HepG2 (cell line): ENCODE measurements at regions not wholly inside any gene's neighbourhood (a gene's known extent, or its start where the extent isn't known, plus 50 kb on each side); places are given as distances from the start of the nearest gene placed in this dataset.

ENCODE experiments used
- ATAC-seq: fragments of 200-7000 bp; cut with Tn5 transposase; 3 replicates; pipeline ENCODE4 v1.9.1; 2020; ENCODE audit warnings: mild to moderate bottlenecking, moderate library complexity
- BruUV-seq: library from RNA; stranded (reverse); fragments of 400-500 nt; replicated peaks from 2 replicates; lab custom pipeline; 2021; lab: Mats Ljungman, UMichigan
- CTCF ChIA-PET: fragments of 300-600 bp; formaldehyde crosslinking; extraction: SDS; loops from one replicate; lab custom pipeline; 2021; ENCODE audit warnings: low total read pairs, inconsistent platforms, low intra/inter-chr PET ratio; lab: Yijun Ruan, JAX
- POLR2A ChIA-PET: fragments of 350-600 bp; sonication (Branson Sonifier 250); formaldehyde crosslinking; loops from one replicate; lab custom pipeline; 2020; ENCODE audit warnings: antibody characterized with exemption, inconsistent platforms; lab: Yijun Ruan, JAX
- DNase-seq: peaks from one replicate; pipeline ENCODE4 v3.0.0-alpha.2; 2015; ENCODE audit warnings: low spot score
- FAIRE-seq: peaks from 3 replicates; lab custom pipeline; 2011; peaks lifted over from hg19 to GRCh38; lab: Jason Lieb, UNC
- H2AFZ ChIP-seq: one replicate; pipeline ENCODE4 v1.6.1; 2011; ENCODE audit warnings: low read length, inconsistent platforms
- H3K27ac ChIP-seq: fragments of 300-600 bp; 3 replicates; pipeline ENCODE4 v1.8.0; 2011; ENCODE audit warnings: mixed run types, mild to moderate bottlenecking, mixed read lengths, low read length, inconsistent platforms; ENCODE audit not compliant: insufficient read depth; ENCODE audit errors: extremely low read length
- H3K27me3 ChIP-seq, 2 experiments: fragments of 200-600 bp in 1 of 2; 2 replicates in 1 of 2; 3 replicates in 1 of 2; pipeline versions ENCODE4 v1.6.0 to v1.8.0; 2011; ENCODE audit warnings: low read length in 2 of 2, mild to moderate bottlenecking in 2 of 2, moderate library complexity in 2 of 2, inconsistent platforms in 1 of 2; ENCODE audit not compliant: insufficient read depth in 2 of 2, control insufficient read depth in 1 of 2
- H3K36me3 ChIP-seq, 2 experiments: fragments of 200-600 bp in 1 of 2; replicated peaks in 1 of 2; 2 replicates in 1 of 2; 3 replicates in 1 of 2; pipeline versions ENCODE4 v1.5.1 to v1.8.0; 2011; ENCODE audit warnings: low read length in 2 of 2, inconsistent platforms in 1 of 2; ENCODE audit not compliant: insufficient read depth in 2 of 2, control insufficient read depth in 1 of 2
- H3K4me1 ChIP-seq: 2 replicates; pipeline ENCODE4 v1.5.1; 2012; ENCODE audit warnings: low read length, inconsistent platforms; ENCODE audit not compliant: insufficient read depth
- H3K4me2 ChIP-seq: 2 replicates; pipeline ENCODE4 v1.6.0; 2011; ENCODE audit warnings: low read depth, low read length, inconsistent platforms
- H3K4me3 ChIP-seq, 3 experiments: fragments of 200-600 bp in 1 of 3; sonication (generic), shearing (Covaris generic) in 1 of 3; replicated peaks in 1 of 3; 2 replicates each; pipeline ENCODE4 v1.5.1; 2011 to 2016; ENCODE audit warnings: low read length in 3 of 3, inconsistent platforms in 2 of 3, low read depth in 2 of 3, mild to moderate bottlenecking in 2 of 3, control low read depth in 1 of 3, mixed read lengths in 1 of 3; ENCODE audit not compliant: insufficient read depth in 1 of 3
- H3K79me2 ChIP-seq: one replicate; pipeline ENCODE4 v1.6.1; 2011; ENCODE audit warnings: low read length, inconsistent platforms; ENCODE audit not compliant: insufficient read depth
- H3K9ac ChIP-seq: 2 replicates; pipeline ENCODE4 v1.6.0; 2011; ENCODE audit warnings: mild to moderate bottlenecking, low read depth, low read length, inconsistent platforms; ENCODE audit not compliant: insufficient read depth
- H3K9me3 ChIP-seq: 2 replicates; pipeline ENCODE4 v1.5.1; 2012; ENCODE audit warnings: mild to moderate bottlenecking, low read length
- H4K20me1 ChIP-seq: 2 replicates; pipeline ENCODE4 v1.6.0; 2011; ENCODE audit warnings: inconsistent platforms, mild to moderate bottlenecking, low read length, moderate library complexity; ENCODE audit not compliant: insufficient read depth
- GABPA ChIP-seq, 2 experiments: IDR thresholded peaks; 2 replicates each; pipeline ENCODE4 v1.6.1; 2011 to 2016; ENCODE audit warnings: low read depth in 2 of 2, low read length in 1 of 2, missing biosample characterization in 1 of 2, missing genetic modification characterization in 1 of 2
- HNF4A ChIP-seq: sonication (generic); formaldehyde crosslinking; IDR thresholded peaks from 2 replicates; pipeline ENCODE4 v1.4.0; 2020; ENCODE audit warnings: missing genetic modification reagents
- KLF9 ChIP-seq: IDR thresholded peaks from 2 replicates; pipeline ENCODE4 v1.6.1; 2016; ENCODE audit warnings: low read depth
- PHF21A ChIP-seq: sonication (generic); formaldehyde crosslinking; IDR thresholded peaks from 2 replicates; pipeline ENCODE4 v1.5.0; 2020; ENCODE audit warnings: mild to moderate bottlenecking, missing genetic modification reagents
- SAFB2 ChIP-seq: sonication (generic); formaldehyde crosslinking; IDR thresholded peaks from 2 replicates; pipeline ENCODE4 v1.5.1; 2020; ENCODE audit warnings: missing genetic modification reagents, low read depth, mild to moderate bottlenecking, borderline replicate concordance
- SSRP1 ChIP-seq: IDR thresholded peaks from 2 replicates; pipeline ENCODE4 v1.6.1; 2016; ENCODE audit warnings: control low read depth
- ZFP37 ChIP-seq: sonication (generic); formaldehyde crosslinking; IDR thresholded peaks from 2 replicates; pipeline ENCODE4 v1.4.0; 2020; ENCODE audit warnings: missing genetic modification reagents, borderline replicate concordance
- ZNF430 ChIP-seq: sonication (generic); formaldehyde crosslinking; IDR thresholded peaks from 2 replicates; pipeline ENCODE4 v1.9.0; 2021; ENCODE audit warnings: mild to moderate bottlenecking, missing genetic modification reagents
- ZNF766 ChIP-seq: sonication (generic); formaldehyde crosslinking; IDR thresholded peaks from 2 replicates; pipeline ENCODE4 v1.5.0; 2020; ENCODE audit warnings: missing genetic modification reagents, borderline replicate concordance
- WGBS: methylation state at CpG from one replicate; pipeline ENCODE4 v1.1.6; 2017; ENCODE audit warnings: low lambda C conversion rate; 5-methylcytosine and 5-hydroxymethylcytosine counted together
- in situ Hi-C: cut with HindIII; loops from 2 replicates; pipeline ENCODE4 v1.10.0; 2017; ENCODE audit warnings: low pct_unique_long_range_greater_than_20kb; ENCODE audit not compliant: extremely low pct_ligation_motif_present
- intact Hi-C: fragments of 100-400 bp; cut with micrococcal nuclease; formaldehyde crosslinking; loops from one replicate; pipeline ENCODE4 v1.10.0; 2022; ENCODE audit not compliant: unreplicated experiment

- in situ Hi-C loops = no loop called here
- FAIRE-seq = no peak
Observed at GRCh38 chr2:142220901-142221300, 90.1 kb upstream of the LRP1B start.

GRCh38 chr2:142220239-142220638 lies 89.4 kb upstream of the LRP1B start:
- TF ChIP-seq KLF9 (CRISPR knock-in tag) (no peak), PHF21A (CRISPR knock-in tag) (no peak), HNF4A (no peak), ZNF430 (no peak), ZNF766 (CRISPR knock-in tag) (no peak), SSRP1 (CRISPR knock-in tag) (no peak)
- TF ChIP-seq, all 625 proteins: peak for 0
- Histone ChIP-seq H3K9me3 (no peaks in the 10 kb centered on the region), H3K36me3 (no peaks in the 10 kb centered on the region), H3K4me2 (no peak overlapping the region), H4K20me1 (no peaks in the 10 kb centered on the region), H3K27me3 (no peaks in the 10 kb centered on the region), H3K4me1 (no peaks in the 10 kb centered on the region), H2AFZ (no peak overlapping the region), H3K27ac (no peak overlapping the region), H3K79me2 (no peaks in the 10 kb centered on the region), H3K9ac (no peak overlapping the region), H3K4me3 (no peak overlapping the region)
- 6% methylated on average over 1 of the region's 1 CpG for WGBS
- POLR2A ChIA-PET = no interaction called here
- no TSS peak for BruUV-seq
- FAIRE-seq (no peak), ATAC-seq (no peak), DNase-seq (no peak)
- intact Hi-C loops (no loop called here), in situ Hi-C loops (no loop called here)
- CTCF ChIA-PET = no interaction called here

More at GRCh38 chr2:142220901-142221300, 90.1 kb upstream of the LRP1B start:
- no TSS peak for BruUV-seq
- H3K79me2 ChIP-seq = no peaks in the 10 kb centered on the region
- TF ChIP-seq GABPA (IDR thresholded peaks at IDR 0.05; ENCODE audit: low read depth, low read length) = no peak
- no peak for TF ChIP-seq GABPA (CRISPR knock-in tag; IDR thresholded peaks at IDR 0.05; ENCODE audit: low read depth)
- no peak for TF ChIP-seq ZFP37 (CRISPR knock-in tag)
- TF ChIP-seq SAFB2 (CRISPR knock-in tag) = no peak
- H4K20me1 ChIP-seq = no peaks in the 10 kb centered on the region
- no peak for DNase-seq
- H3K27me3 ChIP-seq = no peaks in the 10 kb centered on the region
- H2AFZ ChIP-seq = no peak overlapping the region
- no peaks in the 10 kb centered on the region for H3K4me1 ChIP-seq
- H3K27ac ChIP-seq = no peak overlapping the region
- intact Hi-C loops = no loop called here
- no peaks in the 10 kb centered on the region for H3K36me3 ChIP-seq
- ChIA-PET POLR2A (no interaction called here), CTCF (no interaction called here)
- H3K9me3 ChIP-seq = no peaks in the 10 kb centered on the region
- no peak for ATAC-seq
- H3K9ac ChIP-seq = no peak overlapping the region
- no peak overlapping the region for H3K4me3 ChIP-seq
- no peak overlapping the region for H3K4me2 ChIP-seq
- under 1% methylated on average over 3 of the region's 3 CpGs for WGBS
